Upper lobe of left lung (tissue), 6 donors: ENCODE measurements at regions not wholly inside any gene's neighbourhood (a gene's known extent, or its start where the extent isn't known, plus 50 kb on each side); places are given as distances from the start of the nearest gene placed in this dataset.

Source experiments
- ATAC-seq, 2 donors: fragments of 200-7000 bp; cut with Tn5 transposase; one replicate each; pipeline ENCODE4 v1.9.1; 2022; ENCODE audit warnings: mild to moderate bottlenecking in 2 of 2, moderate library complexity in 2 of 2; ENCODE audit not compliant: low FRiP score in 2 of 2
- DNase-seq, 2 donors: peaks; one replicate each; pipeline ENCODE4 v3.0.0-alpha.2; 2019 to 2020
- H3K27ac ChIP-seq, 4 donors: fragments of 200-600 bp; sonication (generic); one replicate each; pipeline ENCODE4 v1.5.1; 2016 to 2019
- H3K27me3 ChIP-seq, 4 donors: fragments of 200-600 bp; sonication (generic); one replicate each; pipeline ENCODE4 v1.5.1; 2017 to 2019
- H3K36me3 ChIP-seq, 4 donors: fragments of 200-600 bp; sonication (generic); one replicate each; pipeline ENCODE4 v1.5.1; 2016 to 2019
- H3K4me1 ChIP-seq, 4 donors: fragments of 200-600 bp; sonication (generic); one replicate each; pipeline ENCODE4 v1.5.1; 2018 to 2019
- H3K4me3 ChIP-seq, 4 donors: fragments of 200-600 bp; sonication (generic); one replicate each; pipeline ENCODE4 v1.5.1; 2017 to 2019; ENCODE audit warnings: mild to moderate bottlenecking in 2 of 4, moderate library complexity in 1 of 4
- H3K9me3 ChIP-seq, 4 donors: fragments of 200-600 bp; sonication (generic); one replicate each; pipeline ENCODE4 v1.5.1; 2018 to 2019
- EP300 ChIP-seq, 4 donors: sonication (generic); formaldehyde crosslinking; IDR thresholded peaks; one replicate each; pipeline ENCODE4 v1.5.1; 2017; ENCODE audit warnings: antibody characterized with exemption in 4 of 4, control low read depth in 2 of 4
- POLR2A ChIP-seq, 4 donors: fragments of 450-650 bp; IDR thresholded peaks; one replicate each; pipeline ENCODE4 v1.5.1; 2016 to 2017; ENCODE audit warnings: antibody characterized with exemption in 4 of 4, mild to moderate bottlenecking in 2 of 4
- POLR2AphosphoS5 ChIP-seq, 2 donors: sonication (generic); formaldehyde crosslinking; IDR thresholded peaks; one replicate each; pipeline ENCODE4 v1.5.1; 2017; ENCODE audit warnings: antibody characterized with exemption in 2 of 2
- WGBS, 2 donors: methylation state at CpG; one replicate each; pipeline ENCODE4 v1.1.5; 2017 to 2018; 5-methylcytosine and 5-hydroxymethylcytosine counted together
- TF ChIP-seq, protein P1 (sequence below), 6 experiments: fragments of 450-650 bp in 4 of 6; fragments of 200-600 bp in 2 of 6; sonication (generic) in 2 of 6; IDR thresholded peaks; one replicate each; pipeline ENCODE4 v1.5.1; 2016 to 2019; ENCODE audit warnings: antibody characterized with exemption in 6 of 6
- donor health status: DM: no; HTN: no; CAD: no; lungs with moderate emphysema.
- donor health status: DM: no; HTN: yes; CAD: no; lungs with severe emphysema.

DNA sequence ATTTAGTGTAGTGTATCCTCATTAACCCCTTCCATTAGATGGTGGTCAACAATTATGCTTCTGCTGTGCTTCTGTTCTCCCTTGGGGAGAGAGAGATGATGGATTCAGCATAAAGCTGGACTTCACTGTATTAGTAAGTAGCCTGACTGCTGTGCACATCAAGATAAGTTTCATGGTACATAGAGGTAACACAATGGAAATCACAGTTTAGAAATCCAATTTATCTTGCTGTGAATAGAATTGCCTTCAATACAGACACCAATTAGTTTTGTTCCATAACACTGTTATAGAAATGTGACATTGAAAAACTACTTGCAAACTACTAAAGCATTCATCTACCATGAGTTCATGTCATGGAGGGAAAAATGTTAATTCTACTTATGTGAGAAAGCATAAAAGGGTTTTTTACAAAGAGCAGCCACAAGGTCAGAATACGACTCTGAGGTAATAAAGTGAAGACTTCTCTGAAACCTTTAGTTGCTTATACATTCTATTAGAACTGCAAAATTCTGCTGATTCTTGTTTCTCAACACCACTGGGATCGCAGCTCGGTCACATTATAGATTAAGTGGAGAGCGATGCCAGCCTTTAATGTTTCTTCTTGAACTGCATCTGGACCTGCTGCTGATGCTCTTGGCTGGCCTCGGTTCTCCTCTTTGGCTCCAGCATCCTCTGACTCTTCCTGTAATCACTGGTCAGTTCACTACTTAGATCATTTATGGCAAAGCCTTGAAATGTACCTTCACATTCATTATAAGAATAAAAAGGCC, 190.8 kb downstream of the ATP23 start:
- H3K4me1 ChIP-seq, result no peaks in the 10 kb centered on the region
- H3K4me3 ChIP-seq, result no peak overlapping the region
- DNase-seq, result no peak
- no peaks in the 10 kb centered on the region for H3K27me3 ChIP-seq
- no peak overlapping the region for H3K27ac ChIP-seq
- no peak for ATAC-seq
- 80 to 82% methylated on average over 5 of the region's 5 CpGs for WGBS, 2 donors
- TF ChIP-seq EP300 (IDR thresholded peaks at IDR 0.05), result no peak
- no peak for TF ChIP-seq POLR2A (IDR thresholded peaks at IDR 0.05)
- TF ChIP-seq POLR2AphosphoS5 (IDR thresholded peaks at IDR 0.05), result no peak
- TF ChIP-seq, protein P1, sequence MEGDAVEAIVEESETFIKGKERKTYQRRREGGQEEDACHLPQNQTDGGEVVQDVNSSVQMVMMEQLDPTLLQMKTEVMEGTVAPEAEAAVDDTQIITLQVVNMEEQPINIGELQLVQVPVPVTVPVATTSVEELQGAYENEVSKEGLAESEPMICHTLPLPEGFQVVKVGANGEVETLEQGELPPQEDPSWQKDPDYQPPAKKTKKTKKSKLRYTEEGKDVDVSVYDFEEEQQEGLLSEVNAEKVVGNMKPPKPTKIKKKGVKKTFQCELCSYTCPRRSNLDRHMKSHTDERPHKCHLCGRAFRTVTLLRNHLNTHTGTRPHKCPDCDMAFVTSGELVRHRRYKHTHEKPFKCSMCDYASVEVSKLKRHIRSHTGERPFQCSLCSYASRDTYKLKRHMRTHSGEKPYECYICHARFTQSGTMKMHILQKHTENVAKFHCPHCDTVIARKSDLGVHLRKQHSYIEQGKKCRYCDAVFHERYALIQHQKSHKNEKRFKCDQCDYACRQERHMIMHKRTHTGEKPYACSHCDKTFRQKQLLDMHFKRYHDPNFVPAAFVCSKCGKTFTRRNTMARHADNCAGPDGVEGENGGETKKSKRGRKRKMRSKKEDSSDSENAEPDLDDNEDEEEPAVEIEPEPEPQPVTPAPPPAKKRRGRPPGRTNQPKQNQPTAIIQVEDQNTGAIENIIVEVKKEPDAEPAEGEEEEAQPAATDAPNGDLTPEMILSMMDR (IDR thresholded peaks at IDR 0.05), result no peak
- H3K36me3 ChIP-seq, result no peaks in the 10 kb centered on the region
- H3K9me3 ChIP-seq, result peaks cover 0 to 1% (median 0%) of the 10 kb centered on the region in 4 donors

- TF ChIP-seq, protein P1 (IDR thresholded peaks at IDR 0.05), result no peak
- TF ChIP-seq POLR2AphosphoS5 (IDR thresholded peaks at IDR 0.05) (no peak), EP300 (IDR thresholded peaks at IDR 0.05) (no peak), POLR2A (IDR thresholded peaks at IDR 0.05) (no peak)
- no peak for DNase-seq
- Histone ChIP-seq H3K27me3 (no peaks in the 10 kb centered on the region), H3K4me1 (no peaks in the 10 kb centered on the region), H3K4me3 (no peak overlapping the region), H3K9me3 (peaks cover 0 to 3% (median 1%) of the 10 kb centered on the region in 4 donors), H3K27ac (no peak overlapping the region), H3K36me3 (no peaks in the 10 kb centered on the region)
- ATAC-seq, result no peak
- 59 to 64% methylated on average over 2 of the region's 2 CpGs for WGBS, 2 donors
Observed at GRCh38 chr12:58138424-58138823, 197.1 kb downstream of the ATP23 start.

DNA sequence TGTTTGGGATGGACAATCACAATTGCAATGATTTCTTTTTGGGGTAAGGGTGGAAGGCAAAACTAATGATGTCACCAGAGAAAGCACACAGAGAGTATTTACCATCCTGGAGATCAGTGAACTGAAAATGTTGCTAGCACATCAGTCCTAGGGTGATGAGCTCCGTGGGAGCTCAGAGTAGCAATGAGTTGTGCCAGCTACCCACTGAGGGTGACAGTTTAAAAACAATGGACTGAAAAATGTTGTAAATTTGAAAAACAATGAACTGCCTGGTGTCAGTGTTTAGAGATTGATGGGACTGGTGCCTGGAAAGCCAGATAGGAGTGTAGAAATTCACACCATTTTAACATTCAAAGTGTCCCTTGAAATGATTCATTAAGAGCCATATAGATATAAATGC, 198.5 kb downstream of the ATP23 start:
- Histone ChIP-seq H3K27me3 (no peaks in the 10 kb centered on the region), H3K4me1 (no peaks in the 10 kb centered on the region), H3K9me3 (peaks cover 0 to 3% (median 1%) of the 10 kb centered on the region in 4 donors), H3K4me3 (no peak overlapping the region), H3K27ac (no peak overlapping the region), H3K36me3 (no peaks in the 10 kb centered on the region)
- DNase-seq (no peak), ATAC-seq (no peak)
- WGBS, 2 donors, result 13 to 22% methylated on average over 1 of the region's 1 CpG
- TF ChIP-seq EP300 (IDR thresholded peaks at IDR 0.05) (no peak), POLR2A (IDR thresholded peaks at IDR 0.05) (no peak), POLR2AphosphoS5 (IDR thresholded peaks at IDR 0.05) (no peak)
- TF ChIP-seq, protein P1 (IDR thresholded peaks at IDR 0.05), result no peak

GRCh38 chr12:58140395-58140794, 199.0 kb downstream of the ATP23 start:
- TF ChIP-seq POLR2AphosphoS5 (IDR thresholded peaks at IDR 0.05), result no peak
- TF ChIP-seq POLR2A (IDR thresholded peaks at IDR 0.05), result no peak
- TF ChIP-seq EP300 (IDR thresholded peaks at IDR 0.05), result no peak
- TF ChIP-seq, protein P1 (IDR thresholded peaks at IDR 0.05), result no peak
- H3K4me1 ChIP-seq, result no peaks in the 10 kb centered on the region
- H3K4me3 ChIP-seq, result no peak overlapping the region
- H3K9me3 ChIP-seq, result peaks cover 0 to 3% (median 1%) of the 10 kb centered on the region in 4 donors
- H3K27ac ChIP-seq, result no peak overlapping the region
- no peaks in the 10 kb centered on the region for H3K36me3 ChIP-seq
- H3K27me3 ChIP-seq, result no peaks in the 10 kb centered on the region
- 86 to 91% methylated on average over 1 of the region's 1 CpG for WGBS, 2 donors
- DNase-seq (no peak), ATAC-seq (no peak)

DNA sequence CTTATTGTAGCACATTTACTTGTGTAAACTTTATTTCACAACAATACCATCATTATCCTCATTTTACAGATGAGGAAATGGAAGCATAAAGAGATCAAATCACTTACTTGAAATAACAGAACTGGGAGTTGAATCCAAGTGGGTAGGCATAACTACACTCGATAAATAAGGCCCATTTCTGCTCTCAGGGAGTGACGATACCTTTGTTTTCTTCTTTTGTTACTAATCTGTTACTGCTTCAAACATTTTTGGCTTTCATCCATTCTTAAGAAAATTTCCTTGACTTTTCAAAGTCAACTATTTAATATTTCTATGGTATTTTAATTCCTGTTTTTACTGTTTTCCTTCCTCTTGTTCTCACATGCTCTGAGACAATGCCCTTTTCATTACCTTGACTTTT, 201.6 kb downstream of the ATP23 start:
- ATAC-seq, result no peak
- 68 to 71% methylated on average over 2 of the region's 2 CpGs for WGBS, 2 donors
- no peak overlapping the region for H3K4me3 ChIP-seq
- H3K27ac ChIP-seq, result no peak overlapping the region
- DNase-seq, result no peak
- H3K4me1 ChIP-seq, result no peaks in the 10 kb centered on the region
- TF ChIP-seq EP300 (IDR thresholded peaks at IDR 0.05), result no peak
- no peak for TF ChIP-seq POLR2AphosphoS5 (IDR thresholded peaks at IDR 0.05)
- TF ChIP-seq POLR2A (IDR thresholded peaks at IDR 0.05), result no peak
- TF ChIP-seq, protein P1 (IDR thresholded peaks at IDR 0.05), result no peak
- H3K36me3 ChIP-seq, result no peaks in the 10 kb centered on the region
- no peaks in the 10 kb centered on the region for H3K27me3 ChIP-seq
- no peaks in the 10 kb centered on the region for H3K9me3 ChIP-seq
